ENCODE measurements at regions not wholly inside any gene's neighbourhood (a gene's known extent, or its start where the extent isn't known, plus 50 kb on each side); places are given as distances from the start of the nearest gene placed in this dataset.

- no peak for TF ChIP-seq CTCF (IDR thresholded peaks at IDR 0.05)
- intact Hi-C loops (cut with micrococcal nuclease): no loop called here
- H3K4me3 Mint-ChIP-seq: no peak overlapping the region
- H3K9me3 ChIP-seq (ENCODE audit: control insufficient read depth, insufficient read depth, low read length): no peaks in the 10 kb centered on the region
- no peaks in the 10 kb centered on the region for H3K27me3 ChIP-seq (ENCODE audit: control insufficient read depth, insufficient read depth, low read length)
- 33% methylated on average over 4 of the region's 4 CpGs for WGBS (ENCODE audit: insufficient coverage)
- ATAC-seq (no peak), DNase-seq (no peak)
- no peak overlapping the region for H3K27ac Mint-ChIP-seq
- H3K9me3 Mint-ChIP-seq: no peaks in the 10 kb centered on the region
- no peaks in the 10 kb centered on the region for H3K36me3 Mint-ChIP-seq
- no peaks in the 10 kb centered on the region for H3K4me1 ChIP-seq (ENCODE audit: control insufficient read depth, insufficient read depth, low read length)
- H3K27me3 Mint-ChIP-seq (ENCODE audit: low read depth in 2 of 2): peaks cover 10 to 12% of the 10 kb centered on the region in 2 donors
- no peak overlapping the region for H3K4me3 ChIP-seq (ENCODE audit: low read length)
- H3K4me1 Mint-ChIP-seq: no peaks in the 10 kb centered on the region
- H3K36me3 ChIP-seq (ENCODE audit: control insufficient read depth, insufficient read depth, low read length): no peaks in the 10 kb centered on the region
- H3K27ac ChIP-seq (ENCODE audit: low read length): no peak overlapping the region
These were observed 155.2 kb upstream of the KAZN start for GRCh38 chr1:14443164-14443787.

DNA sequence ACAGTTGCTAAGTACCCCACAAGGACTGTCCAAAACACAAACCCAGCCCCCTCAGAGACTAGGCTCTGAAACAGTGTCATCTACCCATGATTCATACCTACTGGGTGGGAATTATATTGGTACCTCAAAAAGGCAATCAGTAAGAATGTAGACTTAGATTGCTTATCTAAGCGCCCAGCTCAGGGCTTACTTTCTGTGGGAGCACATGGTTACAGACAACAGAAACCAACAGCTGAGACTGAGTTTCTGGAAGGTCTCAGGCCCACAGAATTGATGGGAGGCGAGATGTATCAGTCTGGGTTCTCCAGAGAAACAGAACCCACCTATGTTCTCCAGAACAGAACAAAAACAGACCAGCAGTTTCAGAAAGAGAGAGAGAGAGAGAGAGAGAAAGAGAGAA, 147.3 kb upstream of the KAZN start:
- Histone ChIP-seq H3K9me3 (ENCODE audit: control insufficient read depth, insufficient read depth, low read length) (no peaks in the 10 kb centered on the region), H3K27me3 (ENCODE audit: control insufficient read depth, insufficient read depth, low read length) (no peaks in the 10 kb centered on the region), H3K4me1 (ENCODE audit: control insufficient read depth, insufficient read depth, low read length) (no peaks in the 10 kb centered on the region), H3K36me3 (ENCODE audit: control insufficient read depth, insufficient read depth, low read length) (no peaks in the 10 kb centered on the region), H3K4me3 (ENCODE audit: low read length) (no peak overlapping the region), H3K27ac (ENCODE audit: low read length) (no peak overlapping the region)
- DNase-seq: no peak
- TF ChIP-seq CTCF (IDR thresholded peaks at IDR 0.05): no peak
- Mint-ChIP-seq H3K36me3 (no peaks in the 10 kb centered on the region), H3K27ac (no peak overlapping the region), H3K4me1 (no peaks in the 10 kb centered on the region), H3K4me3 (no peak overlapping the region), H3K27me3 (ENCODE audit: low read depth in 2 of 2) (peaks cover 0 to 19% of the 10 kb centered on the region in 2 donors), H3K9me3 (no peaks in the 10 kb centered on the region)
- no peak for ATAC-seq
- WGBS (ENCODE audit: insufficient coverage): 81% methylated on average over 1 of the region's 2 CpGs
- intact Hi-C loops (cut with micrococcal nuclease): no loop called here

GRCh38 chr1:14452551-14452950, 145.9 kb upstream of the KAZN start:
- 92% methylated on average over 4 of the region's 4 CpGs for WGBS (ENCODE audit: insufficient coverage)
- intact Hi-C loops (cut with micrococcal nuclease): no loop called here

More at GRCh38 chr1:14452551-14452950, 145.9 kb upstream of the KAZN start:
- Mint-ChIP-seq H3K27ac (no peak overlapping the region), H3K9me3 (no peaks in the 10 kb centered on the region), H3K4me1 (no peaks in the 10 kb centered on the region), H3K36me3 (no peaks in the 10 kb centered on the region), H3K27me3 (ENCODE audit: low read depth in 2 of 2) (peaks cover 0 to 19% of the 10 kb centered on the region in 2 donors), H3K4me3 (no peak overlapping the region)
- Histone ChIP-seq H3K9me3 (ENCODE audit: control insufficient read depth, insufficient read depth, low read length) (no peaks in the 10 kb centered on the region), H3K36me3 (ENCODE audit: control insufficient read depth, insufficient read depth, low read length) (no peaks in the 10 kb centered on the region), H3K27ac (ENCODE audit: low read length) (no peak overlapping the region), H3K4me1 (ENCODE audit: control insufficient read depth, insufficient read depth, low read length) (no peaks in the 10 kb centered on the region), H3K27me3 (ENCODE audit: control insufficient read depth, insufficient read depth, low read length) (no peaks in the 10 kb centered on the region), H3K4me3 (ENCODE audit: low read length) (no peak overlapping the region)
- ATAC-seq (no peak), DNase-seq (no peak)
- no peak for TF ChIP-seq CTCF (IDR thresholded peaks at IDR 0.05)
